SK-N-SH (cell line): ENCODE measurements at regions not wholly inside any gene's neighbourhood (a gene's known extent, or its start where the extent isn't known, plus 50 kb on each side); places are given as distances from the start of the nearest gene placed in this dataset.

Experiments
- CTCF ChIA-PET: fragments of 300-600, 350-600 bp; formaldehyde crosslinking; extraction: SDS; loops from one replicate; lab custom pipeline; 2021; lab: Yijun Ruan, JAX
- POLR2A ChIA-PET: fragments of 350-600 bp; sonication (Branson Sonifier 250); formaldehyde crosslinking; extraction: SDS; loops from one replicate; lab custom pipeline; 2020; ENCODE audit warnings: antibody characterized with exemption, inconsistent platforms; lab: Yijun Ruan, JAX
- DNase-seq: peaks from one replicate; pipeline ENCODE4 v3.0.0; 2012
- H2AFZ ChIP-seq: fragments of 200-600 bp; sonication (generic); 2 replicates; pipeline ENCODE4 v1.8.1; 2016; ENCODE audit warnings: antibody characterized with exemption, mild to moderate bottlenecking, low read depth
- H3F3A ChIP-seq: fragments of 200-600 bp; sonication (generic); replicated peaks from 2 replicates; pipeline ENCODE3; 2016; ENCODE audit warnings: antibody characterized with exemption, mild to moderate bottlenecking; ENCODE audit not compliant: insufficient read depth
- H3K27ac ChIP-seq, 2 experiments: fragments of 200-500 bp in 1 of 2; fragments of 200-600 bp in 1 of 2; sonication (Bioruptor generic) in 1 of 2; sonication (generic), shearing (Covaris generic) in 1 of 2; 2 replicates each; pipeline versions ENCODE4 v1.5.1 to v1.6.1; 2014 to 2016; ENCODE audit warnings: low read depth in 2 of 2, inconsistent platforms in 1 of 2, low read length in 1 of 2, mild to moderate bottlenecking in 1 of 2, mixed read lengths in 1 of 2
- H3K27me3 ChIP-seq: fragments of 200-600 bp; sonication (generic), shearing (Covaris generic); 2 replicates; pipeline ENCODE4 v1.6.1; 2016; ENCODE audit warnings: mixed run types; ENCODE audit not compliant: insufficient read depth
- H3K36me3 ChIP-seq, 2 experiments: fragments of 200-500 bp in 1 of 2; fragments of 200-600 bp in 1 of 2; sonication (Bioruptor generic) in 1 of 2; sonication (generic) in 1 of 2; replicated peaks in 1 of 2; 2 replicates each; pipeline versions ENCODE3 to v1.5.1; 2014 to 2016; ENCODE audit warnings: low read length in 1 of 2, mild to moderate bottlenecking in 1 of 2; ENCODE audit not compliant: insufficient read depth in 2 of 2, control insufficient read depth in 1 of 2
- H3K4me1 ChIP-seq, 2 experiments: fragments of 200-500 bp in 1 of 2; fragments of 200-600 bp in 1 of 2; sonication (Bioruptor generic) in 1 of 2; sonication (generic), shearing (Covaris generic) in 1 of 2; 2 replicates each; pipeline versions ENCODE4 v1.5.1 to v1.6.1; 2014 to 2016; ENCODE audit warnings: low read depth in 1 of 2, low read length in 1 of 2, mixed run types in 1 of 2; ENCODE audit not compliant: insufficient read depth in 2 of 2, control insufficient read depth in 1 of 2
- H3K4me2 ChIP-seq: fragments of 200-600 bp; sonication (generic), shearing (Covaris generic); 2 replicates; pipeline ENCODE4 v1.6.1; 2017; ENCODE audit warnings: mixed run types
- H3K4me3 ChIP-seq, 2 experiments: fragments of 200-500 bp in 1 of 2; fragments of 200-600 bp in 1 of 2; sonication (Bioruptor generic) in 1 of 2; sonication (generic), shearing (Covaris generic) in 1 of 2; 2 replicates each; pipeline versions ENCODE4 v1.5.1 to v1.8.1; 2014 to 2016; ENCODE audit warnings: low read depth in 2 of 2, inconsistent platforms in 1 of 2, low read length in 1 of 2, mild to moderate bottlenecking in 1 of 2, mixed read lengths in 1 of 2, moderate library complexity in 1 of 2
- H3K79me2 ChIP-seq: fragments of 200-600 bp; sonication (generic); 2 replicates; pipeline ENCODE4 v1.8.1; 2017; ENCODE audit warnings: mild to moderate bottlenecking; ENCODE audit not compliant: insufficient read depth
- H3K9ac ChIP-seq: fragments of 200-600 bp; sonication (generic); 2 replicates; pipeline ENCODE4 v1.6.1; 2017; ENCODE audit warnings: mixed run types
- H3K9me2 ChIP-seq: fragments of 200-600 bp; sonication (generic); 2 replicates; pipeline ENCODE4 v1.6.1; 2017; ENCODE audit warnings: mixed run types
- H3K9me3 ChIP-seq: fragments of 200-600 bp; sonication (generic); 2 replicates; pipeline ENCODE4 v1.6.1; 2017; ENCODE audit warnings: mixed run types, mild to moderate bottlenecking, moderate library complexity
- H4K20me1 ChIP-seq: fragments of 200-600 bp; sonication (generic); 2 replicates; pipeline ENCODE4 v1.6.1; 2017; ENCODE audit warnings: mild to moderate bottlenecking, mixed run types; ENCODE audit not compliant: insufficient read depth
- FOXJ3 ChIP-seq: sonication (generic); formaldehyde crosslinking; IDR thresholded peaks from 2 replicates; pipeline ENCODE4 v1.5.1; 2020; ENCODE audit warnings: mild to moderate bottlenecking, missing genetic modification reagents
- FOXM1 ChIP-seq: IDR thresholded peaks from 2 replicates; pipeline ENCODE4 v1.4.0; 2012; ENCODE audit warnings: low read depth, mild to moderate bottlenecking
- GABPA ChIP-seq: IDR thresholded peaks from 2 replicates; pipeline ENCODE4 v1.4.0; 2012; ENCODE audit warnings: low read depth, mild to moderate bottlenecking
- MEF2A ChIP-seq: IDR thresholded peaks from 2 replicates; pipeline ENCODE4 v1.4.0; 2012; ENCODE audit warnings: low read depth, borderline replicate concordance
- MXI1 ChIP-seq: IDR thresholded peaks from 2 replicates; pipeline ENCODE4 v1.6.1; 2012; ENCODE audit warnings: mild to moderate bottlenecking, low read depth, low read length, improper control_type of control experiment
- SIN3A ChIP-seq: IDR thresholded peaks from 2 replicates; pipeline ENCODE4 v1.6.1; 2012; ENCODE audit warnings: low read depth, mild to moderate bottlenecking, low read length, moderate library complexity, borderline replicate concordance
- ZBTB33 ChIP-seq: IDR thresholded peaks from 2 replicates; pipeline ENCODE4 v1.4.0; 2012; ENCODE audit warnings: low read depth, borderline replicate concordance
- WGBS: methylation state at CpG from one replicate; pipeline ENCODE4 v1.1.6; 2017; ENCODE audit warnings: low lambda C conversion rate; 5-methylcytosine and 5-hydroxymethylcytosine counted together
- TF ChIP-seq, protein P1 (sequence below): IDR thresholded peaks from 2 replicates; pipeline ENCODE4 v1.6.1; 2012; ENCODE audit warnings: mild to moderate bottlenecking, low read depth, low read length, moderate library complexity
- TF ChIP-seq, protein P2 (sequence below): fragments of 150-350 bp; IDR thresholded peaks from 2 replicates; pipeline ENCODE4 v1.6.1; 2017; ENCODE audit warnings: antibody characterized with exemption, low read length, low read depth, borderline replicate concordance
- TF ChIP-seq, protein P3 (sequence below): IDR thresholded peaks from 2 replicates; pipeline ENCODE4 v1.4.0; 2012; ENCODE audit warnings: low read depth, borderline replicate concordance

DNA sequence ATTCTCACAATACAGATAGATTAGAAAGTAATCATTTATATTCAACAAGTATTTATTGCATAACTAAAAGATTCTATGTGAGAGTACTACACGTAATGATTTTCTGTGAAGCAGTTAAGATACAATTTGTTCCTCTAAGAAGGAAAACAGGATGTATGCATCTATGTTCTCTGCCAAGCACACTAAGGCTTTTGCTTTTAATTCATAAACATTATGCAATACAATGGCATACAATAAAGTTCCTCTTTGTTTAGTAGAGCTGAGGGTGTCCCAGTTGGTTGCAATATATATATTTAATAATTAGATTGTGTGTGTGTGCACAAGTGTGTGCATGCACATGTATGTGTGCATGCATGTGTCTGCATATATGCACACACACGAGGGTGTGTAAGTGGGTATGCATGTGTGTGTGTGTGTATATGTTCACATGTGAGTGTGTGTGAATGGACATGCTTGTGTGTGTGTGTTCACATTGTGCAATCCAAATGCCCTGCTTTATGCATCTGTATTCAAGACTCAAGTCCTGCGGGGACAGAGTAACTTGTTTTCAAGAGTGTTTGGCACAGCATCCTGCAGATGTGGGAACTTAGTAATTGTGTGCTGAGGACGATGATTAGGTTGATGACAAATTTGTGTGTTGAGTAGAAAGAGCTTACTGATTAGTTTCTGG is 481.5 kb upstream of the KLF6 start (continued):
- TF ChIP-seq, protein P1, sequence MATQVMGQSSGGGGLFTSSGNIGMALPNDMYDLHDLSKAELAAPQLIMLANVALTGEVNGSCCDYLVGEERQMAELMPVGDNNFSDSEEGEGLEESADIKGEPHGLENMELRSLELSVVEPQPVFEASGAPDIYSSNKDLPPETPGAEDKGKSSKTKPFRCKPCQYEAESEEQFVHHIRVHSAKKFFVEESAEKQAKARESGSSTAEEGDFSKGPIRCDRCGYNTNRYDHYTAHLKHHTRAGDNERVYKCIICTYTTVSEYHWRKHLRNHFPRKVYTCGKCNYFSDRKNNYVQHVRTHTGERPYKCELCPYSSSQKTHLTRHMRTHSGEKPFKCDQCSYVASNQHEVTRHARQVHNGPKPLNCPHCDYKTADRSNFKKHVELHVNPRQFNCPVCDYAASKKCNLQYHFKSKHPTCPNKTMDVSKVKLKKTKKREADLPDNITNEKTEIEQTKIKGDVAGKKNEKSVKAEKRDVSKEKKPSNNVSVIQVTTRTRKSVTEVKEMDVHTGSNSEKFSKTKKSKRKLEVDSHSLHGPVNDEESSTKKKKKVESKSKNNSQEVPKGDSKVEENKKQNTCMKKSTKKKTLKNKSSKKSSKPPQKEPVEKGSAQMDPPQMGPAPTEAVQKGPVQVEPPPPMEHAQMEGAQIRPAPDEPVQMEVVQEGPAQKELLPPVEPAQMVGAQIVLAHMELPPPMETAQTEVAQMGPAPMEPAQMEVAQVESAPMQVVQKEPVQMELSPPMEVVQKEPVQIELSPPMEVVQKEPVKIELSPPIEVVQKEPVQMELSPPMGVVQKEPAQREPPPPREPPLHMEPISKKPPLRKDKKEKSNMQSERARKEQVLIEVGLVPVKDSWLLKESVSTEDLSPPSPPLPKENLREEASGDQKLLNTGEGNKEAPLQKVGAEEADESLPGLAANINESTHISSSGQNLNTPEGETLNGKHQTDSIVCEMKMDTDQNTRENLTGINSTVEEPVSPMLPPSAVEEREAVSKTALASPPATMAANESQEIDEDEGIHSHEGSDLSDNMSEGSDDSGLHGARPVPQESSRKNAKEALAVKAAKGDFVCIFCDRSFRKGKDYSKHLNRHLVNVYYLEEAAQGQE = no peak
- TF ChIP-seq, all 33 proteins: peak for 0

GRCh38 chr10:4265964-4266363 is 481.0 kb upstream of the KLF6 start:
- Histone ChIP-seq H2AFZ (no peak overlapping the region), H3F3A (peaks cover 1% of the 10 kb centered on the region), H3K9ac (no peak overlapping the region), H3K4me3 (no peak overlapping the region), H3K9me3 (no peaks in the 10 kb centered on the region), H4K20me1 (no peaks in the 10 kb centered on the region), H3K4me1 (peaks cover 9 to 10% of the 10 kb centered on the region in 2 experiments; a peak in 3 of 4 replicates), H3K9me2 (no peaks in the 10 kb centered on the region), H3K36me3 (no peaks in the 10 kb centered on the region), H3K27me3 (no peaks in the 10 kb centered on the region), H3K27ac (no peak overlapping the region), H3K4me2 (no peak overlapping the region), H3K79me2 (no peaks in the 10 kb centered on the region)
- POLR2A ChIA-PET = no interaction called here
- no peak for TF ChIP-seq SIN3A
- TF ChIP-seq ZBTB33 = no peak
- no peak for TF ChIP-seq FOXM1
- no peak for DNase-seq
- WGBS = 98% methylated on average over 3 of the region's 3 CpGs
- CTCF ChIA-PET = interaction anchor here (2.0 kb wide), 1 partner anchor 12 kb away, joined by 7 read pairs; no protein-coding TSS in a partner anchor

- Histone ChIP-seq H3K4me2 (no peak overlapping the region), H3K4me1 (peaks cover 0 to 12% of the 10 kb centered on the region in 2 experiments; a peak in 2 of 4 replicates), H2AFZ (no peak overlapping the region), H3K9ac (no peak overlapping the region), H3K79me2 (no peaks in the 10 kb centered on the region), H3K9me3 (no peaks in the 10 kb centered on the region), H3F3A (peaks cover 4% of the 10 kb centered on the region), H3K27ac (no peak overlapping the region), H3K9me2 (no peaks in the 10 kb centered on the region), H3K4me3 (no peak overlapping the region), H3K27me3 (no peaks in the 10 kb centered on the region), H3K36me3 (no peaks in the 10 kb centered on the region), H4K20me1 (no peaks in the 10 kb centered on the region)
- POLR2A ChIA-PET = no interaction called here
- DNase-seq = no peak
- whole genome bisulfite sequencing = 95% methylated on average over 8 of the region's 8 CpGs
- CTCF ChIA-PET = interaction anchor here (0.9 kb wide), 1 partner anchor 58 kb away, joined by 3 read pairs; no protein-coding TSS in a partner anchor
- TF ChIP-seq SIN3A (no peak), MXI1 (no peak), GABPA (no peak), FOXM1 (no peak), MEF2A (no peak), FOXJ3 (CRISPR knock-in tag) (no peak)
- TF ChIP-seq, protein P1 = no peak
- TF ChIP-seq, protein P2, sequence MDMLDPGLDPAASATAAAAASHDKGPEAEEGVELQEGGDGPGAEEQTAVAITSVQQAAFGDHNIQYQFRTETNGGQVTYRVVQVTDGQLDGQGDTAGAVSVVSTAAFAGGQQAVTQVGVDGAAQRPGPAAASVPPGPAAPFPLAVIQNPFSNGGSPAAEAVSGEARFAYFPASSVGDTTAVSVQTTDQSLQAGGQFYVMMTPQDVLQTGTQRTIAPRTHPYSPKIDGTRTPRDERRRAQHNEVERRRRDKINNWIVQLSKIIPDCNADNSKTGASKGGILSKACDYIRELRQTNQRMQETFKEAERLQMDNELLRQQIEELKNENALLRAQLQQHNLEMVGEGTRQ = no peak
- TF ChIP-seq, protein P3, sequence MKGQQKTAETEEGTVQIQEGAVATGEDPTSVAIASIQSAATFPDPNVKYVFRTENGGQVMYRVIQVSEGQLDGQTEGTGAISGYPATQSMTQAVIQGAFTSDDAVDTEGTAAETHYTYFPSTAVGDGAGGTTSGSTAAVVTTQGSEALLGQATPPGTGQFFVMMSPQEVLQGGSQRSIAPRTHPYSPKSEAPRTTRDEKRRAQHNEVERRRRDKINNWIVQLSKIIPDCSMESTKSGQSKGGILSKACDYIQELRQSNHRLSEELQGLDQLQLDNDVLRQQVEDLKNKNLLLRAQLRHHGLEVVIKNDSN = no peak
These were observed 479.3 kb upstream of the KLF6 start for GRCh38 chr10:4264209-4264865.
